GM18861 (cell line): ENCODE measurements at regions not wholly inside any gene's neighbourhood (a gene's known extent, or its start where the extent isn't known, plus 50 kb on each side); places are given as distances from the start of the nearest gene placed in this dataset.

ENCODE experiments used
- ATAC-seq: cut with Tn5 transposase; IDR thresholded peaks from one replicate; pipeline ENCODE4 v1.9.1; 2021; ENCODE audit not compliant: unreplicated experiment

GRCh38 chr13:97629601-97630272 is 195.8 kb downstream of the RAP2A start:
- ATAC-seq: no peak

- no peak for ATAC-seq
Observed at GRCh38 chr13:97630725-97631124, 196.8 kb downstream of the RAP2A start.

- no peak for ATAC-seq
Observed at GRCh38 chr13:97631158-97631557, 197.2 kb downstream of the RAP2A start.

- no peak for ATAC-seq
Observed at GRCh38 chr13:97639236-97639635, 205.3 kb downstream of the RAP2A start.

GRCh38 chr13:97640268-97640667 is 206.3 kb downstream of the RAP2A start:
- ATAC-seq: no peak

GRCh38 chr13:97648171-97648880 is 214.4 kb downstream of the RAP2A start:
- no peak for ATAC-seq

- no peak for ATAC-seq
Observed at GRCh38 chr13:97648881-97649224, 214.9 kb downstream of the RAP2A start.

GRCh38 chr13:97653443-97654140 is 219.6 kb downstream of the RAP2A start:
- ATAC-seq: no peak

GRCh38 chr13:97654236-97654635 is 220.3 kb downstream of the RAP2A start:
- ATAC-seq: no peak

- ATAC-seq: no peak
Observed at GRCh38 chr13:97658556-97658955, 224.6 kb downstream of the RAP2A start.

GRCh38 chr13:97659602-97660001 is 225.6 kb downstream of the RAP2A start:
- no peak for ATAC-seq

GRCh38 chr13:97660594-97661260 is 226.8 kb downstream of the RAP2A start:
- ATAC-seq: no peak

- ATAC-seq: no peak
Observed at GRCh38 chr13:97686594-97686993, 252.6 kb downstream of the RAP2A start.

GRCh38 chr13:97692628-97693027 is 258.7 kb downstream of the RAP2A start:
- ATAC-seq: no peak

GRCh38 chr13:97695684-97696083 is 257.8 kb upstream of the IPO5 start:
- no peak for ATAC-seq

GRCh38 chr13:97696921-97697320 is 256.6 kb upstream of the IPO5 start:
- ATAC-seq: no peak

- ATAC-seq: no peak
Observed at GRCh38 chr13:97700306-97700848, 253.1 kb upstream of the IPO5 start.

GRCh38 chr13:97702614-97703013 is 250.9 kb upstream of the IPO5 start:
- ATAC-seq: no peak

- ATAC-seq: no peak
Observed at GRCh38 chr13:97710797-97711196, 242.7 kb upstream of the IPO5 start.

GRCh38 chr13:97712770-97713169 is 240.7 kb upstream of the IPO5 start:
- no peak for ATAC-seq

GRCh38 chr13:97715763-97716162 is 237.7 kb upstream of the IPO5 start:
- ATAC-seq: no peak
